NCI-H1930 (cell line): ENCODE measurements at regions not wholly inside any gene's neighbourhood (a gene's known extent, or its start where the extent isn't known, plus 50 kb on each side); places are given as distances from the start of the nearest gene placed in this dataset.
A peak's percentile ranks its signal among the peaks of the same experiment; 100 is the strongest.
"Not testable (repeated sequence)": the region's sequence is repeated elsewhere in the genome, so short reads cannot be mapped to it uniquely, and the experiment has no call there.

Source experiments
- DNase-seq, 2 experiments: peaks; one replicate each; lab custom pipeline; 2025; lab: John Stamatoyannopoulos, UW

DNA sequence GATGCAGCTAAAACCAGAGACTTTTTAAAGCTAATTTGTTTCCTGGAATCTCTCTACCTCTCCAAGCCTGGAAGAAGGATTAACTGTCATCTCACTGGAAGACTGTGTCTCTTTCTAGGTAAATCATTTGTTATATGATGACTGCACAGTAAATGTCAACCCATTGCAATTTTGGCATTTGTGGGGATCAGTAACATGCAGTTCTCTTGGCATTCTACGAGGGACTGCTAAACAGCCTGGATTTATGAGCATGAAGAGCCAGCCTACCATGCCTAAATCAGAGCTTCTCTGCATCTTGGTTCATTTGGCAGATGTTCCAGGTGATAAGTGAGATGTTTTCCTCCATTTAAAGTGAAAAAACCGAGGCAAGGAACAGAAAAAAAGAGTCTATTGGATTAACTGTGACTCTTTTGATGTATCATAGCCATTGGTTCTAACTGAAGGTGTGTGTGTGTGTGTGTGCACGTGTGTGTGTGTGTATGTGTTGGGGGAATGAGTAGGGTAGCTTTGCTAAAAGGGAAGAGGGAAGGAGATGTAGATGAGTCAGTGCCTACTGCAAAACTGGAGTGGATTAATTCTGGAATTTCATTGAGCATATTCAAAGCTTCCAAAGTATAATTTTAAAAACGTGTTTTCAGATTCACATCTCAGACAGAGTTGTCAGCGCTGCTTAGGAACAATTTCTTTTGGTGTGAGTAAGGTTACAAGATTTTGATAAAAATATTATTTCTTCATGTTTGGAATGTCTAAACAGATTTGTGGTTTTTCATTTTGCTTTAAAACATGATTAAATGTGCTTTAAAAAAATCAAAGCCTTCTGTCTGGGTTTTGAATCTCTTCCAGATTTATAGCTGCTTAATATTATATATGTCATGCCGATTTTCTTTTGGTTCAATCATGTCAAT lies 123.2 kb upstream of the LNX1 start:
- DNase-seq, result no peak

DNA sequence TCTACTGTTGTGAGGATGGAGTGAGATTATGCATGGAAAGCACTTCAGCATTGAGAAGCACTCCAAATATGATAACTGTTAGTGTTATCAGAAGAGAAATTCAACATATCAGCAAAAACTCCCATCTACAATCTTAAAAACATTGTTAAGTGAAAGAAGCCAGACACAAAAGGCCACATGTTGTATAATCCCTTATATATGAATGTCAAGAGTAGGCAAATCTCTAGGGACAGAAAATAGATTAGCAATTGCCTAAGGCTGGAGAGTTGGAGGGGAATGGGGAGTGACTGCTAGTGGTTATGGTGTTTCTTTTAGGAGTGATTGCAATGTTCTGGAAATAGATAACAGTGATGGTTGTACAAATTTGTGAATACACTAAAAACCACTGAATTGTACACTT lies 122.5 kb upstream of the LNX1 start:
- DNase-seq, result no peak

DNA sequence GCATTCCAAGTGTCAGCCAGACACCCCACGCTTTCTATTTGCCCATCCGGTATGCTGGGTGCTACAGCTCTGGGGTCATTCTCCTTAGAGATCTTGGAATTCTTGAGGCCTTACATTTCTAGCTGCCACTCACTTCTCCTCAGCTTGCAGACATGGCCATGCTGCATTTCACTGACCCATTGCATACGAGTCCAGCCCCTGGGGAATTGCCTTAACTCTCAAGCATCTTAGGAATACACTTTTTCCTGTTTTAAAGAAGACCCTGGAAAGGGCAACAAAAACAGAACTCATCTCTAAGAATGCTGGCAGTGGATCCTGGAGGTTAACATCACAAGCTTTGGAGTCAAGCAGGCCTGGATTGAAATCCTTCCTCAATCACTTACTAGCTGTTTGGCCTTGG lies 122.0 kb upstream of the LNX1 start:
- DNase-seq, result no peak

DNA sequence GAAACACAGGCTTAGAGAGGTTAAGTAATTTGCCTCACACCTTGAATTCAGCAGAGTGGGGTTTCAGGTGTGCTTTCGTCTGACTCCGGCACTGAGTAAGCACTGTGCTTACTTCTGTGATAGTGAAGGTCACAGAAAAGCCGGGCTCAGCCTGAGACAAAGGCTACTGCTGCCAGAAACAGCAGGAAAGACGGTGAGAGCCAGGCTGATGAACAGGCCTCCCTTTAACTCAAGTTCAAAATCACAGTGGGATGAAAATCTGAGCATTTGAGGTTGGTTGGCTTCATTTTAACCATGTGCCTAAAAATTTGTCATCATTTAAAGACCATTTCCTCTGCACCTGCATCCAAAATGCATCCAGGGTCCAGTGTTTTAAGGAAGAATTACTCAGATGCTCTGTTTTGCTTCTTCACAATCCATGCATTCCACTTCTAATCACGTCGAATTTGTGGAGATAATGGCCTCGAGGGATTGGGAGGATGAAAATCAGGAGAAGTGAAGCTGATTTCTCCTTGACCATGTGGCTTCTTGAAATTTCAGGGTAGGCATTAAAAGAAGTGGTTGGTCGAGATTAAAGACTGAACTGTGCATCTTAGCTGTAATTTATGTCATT lies 121.2 kb upstream of the LNX1 start:
- no peak for DNase-seq

DNA sequence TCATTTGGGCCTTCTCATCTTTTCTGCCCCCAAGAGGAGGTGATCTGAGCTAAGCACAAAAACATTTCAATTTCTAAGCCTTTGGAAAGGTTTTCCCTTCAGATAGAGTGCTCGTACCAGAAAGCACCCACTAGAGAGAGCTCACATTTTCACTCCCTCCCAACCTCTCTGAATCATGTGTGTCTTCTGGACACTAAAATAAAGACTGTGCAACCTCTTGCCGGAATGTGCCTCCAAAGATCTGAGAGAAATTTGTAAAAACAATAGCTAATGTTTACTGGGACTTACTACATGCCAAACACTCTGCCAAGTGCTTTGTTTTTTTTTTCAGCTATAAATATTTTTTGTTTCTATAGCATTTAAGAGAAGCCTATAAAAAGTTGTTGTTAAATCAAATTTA lies 120.6 kb upstream of the LNX1 start:
- DNase-seq, result no peak

DNA sequence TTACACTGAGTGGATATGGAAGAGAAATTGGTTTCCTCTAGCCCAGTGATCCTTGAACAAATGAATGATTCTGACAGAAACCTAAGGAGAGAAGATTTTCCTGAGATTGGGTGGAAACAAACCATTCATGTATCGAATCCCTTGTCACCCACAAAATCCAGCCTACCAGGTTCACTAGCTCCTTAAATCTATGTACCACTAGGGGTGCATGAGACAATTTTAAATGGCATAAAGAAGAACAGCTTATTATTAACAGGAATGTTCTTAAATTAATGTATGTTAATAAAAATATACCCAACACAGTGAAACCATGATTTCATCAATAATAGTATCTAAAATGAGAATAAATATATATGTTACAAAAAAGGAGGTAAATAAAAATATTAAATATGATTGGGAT lies 118.4 kb upstream of the LNX1 start:
- DNase-seq, result no peak

DNA sequence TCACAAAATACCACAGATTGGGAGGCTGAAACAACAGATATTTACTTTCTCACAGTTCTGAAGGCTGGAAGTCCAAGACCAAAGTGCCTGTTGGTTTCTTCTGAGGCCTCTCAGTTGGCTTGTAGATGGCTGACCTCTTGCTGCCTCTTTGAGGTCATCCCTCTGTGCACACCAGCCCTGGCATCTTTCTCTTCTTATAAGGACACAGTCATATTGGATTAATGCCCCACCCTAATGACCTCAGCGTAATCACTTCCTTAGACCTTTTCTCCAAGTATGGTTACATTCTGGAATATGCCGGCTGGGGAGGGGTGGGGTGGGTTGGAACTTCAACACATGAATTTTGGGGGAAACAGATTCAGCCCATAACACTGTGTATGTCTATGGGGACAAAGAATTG lies 116.2 kb upstream of the LNX1 start:
- DNase-seq, result no peak

DNA sequence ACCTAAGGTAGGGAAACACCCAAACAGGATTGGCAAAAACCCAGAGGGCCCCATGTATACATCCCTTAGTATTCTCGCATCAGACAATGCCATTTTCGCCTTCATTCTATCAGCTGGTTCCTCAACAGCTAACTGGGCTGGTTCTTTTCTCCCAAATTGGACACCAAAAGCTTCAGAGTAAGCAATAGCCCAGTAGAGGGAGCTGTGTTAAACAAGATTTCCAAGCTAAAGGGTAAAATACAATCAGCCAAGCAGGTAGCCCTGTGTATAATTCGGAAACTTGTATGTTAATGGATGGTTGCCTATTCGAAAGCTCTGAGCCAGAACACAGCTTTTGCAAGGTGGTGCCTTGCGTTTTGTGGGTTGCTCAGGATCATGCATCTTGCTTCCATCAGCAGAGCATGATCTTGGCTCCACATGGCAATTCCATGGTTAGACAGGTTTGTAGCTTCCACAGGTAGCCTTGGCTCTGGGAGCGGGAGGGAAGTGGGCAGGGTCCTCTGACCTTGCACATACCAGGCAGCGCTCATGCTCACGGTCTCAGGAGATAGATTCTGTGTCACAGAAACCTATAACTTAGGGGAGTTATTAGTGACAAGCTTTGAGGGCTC lies 115.2 kb upstream of the LNX1 start:
- DNase-seq, result peak; percentile 32 to 79

DNA sequence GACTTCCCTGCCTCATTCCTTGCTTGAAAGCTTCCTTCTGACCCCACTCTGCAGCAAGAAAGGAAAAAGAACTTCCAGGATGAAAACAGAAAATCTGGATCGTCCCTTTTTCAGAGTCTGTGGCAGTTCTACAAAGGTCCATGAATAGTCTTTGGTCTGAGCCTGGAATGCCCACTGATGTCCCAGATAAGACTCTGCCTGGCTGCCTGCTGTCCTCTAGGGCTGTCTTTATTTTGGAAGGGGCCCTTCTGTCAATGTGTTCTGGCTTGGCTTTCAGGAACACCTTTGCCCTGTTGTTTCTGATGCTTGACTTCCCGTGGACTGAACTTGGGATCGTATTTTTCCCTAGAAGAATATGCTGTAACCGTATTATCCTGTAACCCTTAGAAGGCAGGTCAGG lies 114.7 kb upstream of the LNX1 start:
- no peak for DNase-seq

DNA sequence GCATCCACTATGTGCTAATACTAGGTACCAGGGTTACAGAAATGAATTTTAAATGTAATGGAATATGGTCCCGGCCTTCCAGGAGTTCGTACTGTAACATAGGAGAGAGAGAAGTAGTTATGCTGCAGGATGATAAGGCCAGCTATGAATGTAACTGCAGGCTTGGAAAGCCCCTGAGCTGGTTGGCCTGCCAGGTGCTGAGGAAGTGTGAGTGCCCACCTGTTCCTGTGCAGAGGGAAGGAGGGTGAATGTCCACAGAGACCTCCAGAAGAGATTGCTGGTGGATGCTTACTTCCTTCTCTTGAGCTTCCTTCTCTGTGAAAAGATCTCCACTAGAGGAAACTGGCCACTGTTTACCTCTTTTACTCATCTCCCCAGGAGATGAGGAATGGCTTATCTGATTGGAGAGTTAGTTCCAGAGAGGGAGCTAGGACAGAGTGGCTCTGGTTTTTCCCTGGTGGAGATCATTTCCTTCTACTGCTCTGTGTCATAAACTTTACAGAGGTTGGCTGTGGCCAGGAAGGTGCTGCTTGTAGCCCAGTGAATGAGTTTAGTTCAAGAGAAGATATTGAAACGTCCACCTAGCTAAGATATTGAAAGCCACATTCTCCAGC lies 114.0 kb upstream of the LNX1 start:
- no peak for DNase-seq

DNA sequence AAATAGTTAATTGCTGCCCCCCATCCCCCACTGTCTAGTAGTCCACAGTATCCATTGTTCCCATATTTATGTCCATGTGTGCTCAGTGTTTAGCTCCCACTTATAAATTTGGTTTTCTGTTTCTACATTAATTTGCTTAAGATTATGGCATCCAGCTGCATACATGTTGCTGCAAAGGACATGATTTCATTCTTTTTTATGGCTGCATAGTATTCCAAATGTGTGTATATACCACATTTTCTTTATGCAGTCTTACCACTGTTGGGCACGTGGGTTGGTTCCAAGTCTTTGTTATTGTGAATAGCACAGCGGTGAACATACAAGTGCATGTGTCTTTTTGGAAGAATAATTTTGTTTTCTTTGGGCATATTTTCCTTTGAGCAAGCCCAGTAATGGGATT lies 113.0 kb upstream of the LNX1 start:
- DNase-seq, result no peak

DNA sequence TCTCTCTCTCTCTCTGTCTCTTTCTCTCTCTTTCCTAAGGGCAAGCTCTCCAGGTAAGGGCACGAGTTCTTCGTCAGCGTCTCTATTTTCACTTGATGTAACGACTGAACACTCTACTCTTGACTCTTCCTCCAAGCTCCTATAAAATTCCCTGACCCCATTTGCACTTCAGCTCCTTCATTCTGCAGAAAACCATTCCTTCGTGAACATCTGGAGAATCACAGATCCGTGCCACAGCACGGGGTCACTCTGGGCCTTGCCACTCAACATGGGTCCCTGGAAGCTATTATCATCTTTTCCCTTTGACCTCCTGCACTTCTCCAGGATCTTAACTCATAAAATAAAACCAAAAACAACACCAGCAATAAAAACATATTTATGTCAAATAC lies 112.0 kb upstream of the LNX1 start:
- no peak for DNase-seq

DNA sequence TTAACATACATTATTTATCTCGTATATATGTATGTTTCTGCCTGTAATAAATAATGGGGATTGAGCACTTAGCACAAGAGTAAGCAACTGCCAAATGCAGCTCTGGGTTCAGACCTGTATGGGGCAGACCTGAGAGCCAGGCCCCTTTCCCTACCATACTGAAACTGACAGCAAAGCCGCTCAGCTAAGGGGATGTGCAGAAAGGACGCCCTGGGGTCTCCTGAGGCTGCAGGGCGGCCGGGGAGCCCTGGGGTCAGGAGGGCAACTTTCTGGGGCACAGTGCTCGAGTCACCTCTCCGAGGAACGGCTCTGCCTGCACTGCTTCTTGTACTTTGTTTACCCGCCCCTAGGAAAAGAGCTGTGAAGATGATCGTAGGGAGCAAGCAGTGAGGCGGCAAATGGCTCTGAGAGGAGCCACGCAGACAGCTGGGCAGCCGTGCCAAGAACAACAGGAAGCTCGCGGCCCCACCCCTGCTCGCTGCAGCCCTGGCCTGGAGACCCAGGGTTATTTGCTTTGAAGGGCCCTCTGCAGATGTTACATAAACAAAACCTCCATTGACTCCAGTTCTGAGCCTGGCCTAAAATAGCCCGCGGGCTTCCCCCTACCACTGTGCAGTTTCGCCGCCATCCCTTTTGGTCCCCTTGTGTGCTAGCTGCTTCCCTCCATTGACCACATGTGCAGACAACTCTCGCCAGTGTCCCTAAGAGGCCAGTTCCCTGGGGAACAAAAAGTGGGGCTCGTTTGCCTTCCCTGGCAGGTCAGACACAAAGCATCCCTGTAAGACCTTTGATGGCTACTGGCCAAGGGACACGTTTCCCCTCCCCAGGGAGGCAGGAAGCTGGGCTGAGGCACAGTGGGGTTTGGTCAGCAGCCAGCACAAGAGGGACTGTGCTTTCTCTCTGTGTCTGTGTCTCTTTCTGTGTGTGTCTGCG lies 111.3 kb upstream of the LNX1 start:
- DNase-seq, result peak; percentile 57 to 79

DNA sequence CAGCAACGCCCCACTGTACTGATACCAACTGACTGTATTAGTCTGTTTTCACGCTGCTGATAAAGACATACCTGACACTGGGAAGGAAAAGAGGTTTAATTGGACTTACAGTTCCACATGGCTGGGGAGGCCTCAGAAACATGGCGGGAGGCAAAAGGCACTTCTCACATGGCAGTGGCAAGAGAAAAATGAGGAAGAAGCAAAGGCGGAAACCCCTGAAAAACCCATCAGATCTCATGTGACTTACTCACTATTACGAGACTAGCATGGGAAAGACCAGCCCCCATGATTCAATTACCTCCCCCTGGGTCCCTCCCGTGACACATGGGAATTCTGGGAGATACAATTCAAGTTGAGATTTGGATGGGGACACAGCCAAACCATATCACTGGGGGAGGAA lies 110.0 kb upstream of the LNX1 start:
- DNase-seq, result not testable (repeated sequence)

DNA sequence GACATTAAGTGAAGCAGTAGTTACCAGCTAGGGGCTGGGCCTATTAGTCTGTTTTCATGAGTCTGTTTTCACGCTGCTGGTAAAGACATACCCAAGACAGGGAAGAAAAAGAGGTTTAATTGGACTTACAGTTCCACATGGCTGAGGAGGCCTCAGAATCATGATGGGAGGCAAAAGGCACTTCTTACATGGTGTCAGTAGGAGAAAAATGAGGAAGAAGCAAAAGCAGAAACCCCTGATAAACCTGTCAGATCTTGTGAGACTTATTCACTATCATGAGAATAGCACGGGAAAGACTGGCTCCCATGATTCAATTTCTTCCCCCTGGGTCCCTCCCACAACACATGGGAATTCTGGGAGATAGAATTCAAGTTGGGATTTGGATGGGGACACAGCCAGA lies 108.0 kb upstream of the LNX1 start:
- DNase-seq, result not testable (repeated sequence)

DNA sequence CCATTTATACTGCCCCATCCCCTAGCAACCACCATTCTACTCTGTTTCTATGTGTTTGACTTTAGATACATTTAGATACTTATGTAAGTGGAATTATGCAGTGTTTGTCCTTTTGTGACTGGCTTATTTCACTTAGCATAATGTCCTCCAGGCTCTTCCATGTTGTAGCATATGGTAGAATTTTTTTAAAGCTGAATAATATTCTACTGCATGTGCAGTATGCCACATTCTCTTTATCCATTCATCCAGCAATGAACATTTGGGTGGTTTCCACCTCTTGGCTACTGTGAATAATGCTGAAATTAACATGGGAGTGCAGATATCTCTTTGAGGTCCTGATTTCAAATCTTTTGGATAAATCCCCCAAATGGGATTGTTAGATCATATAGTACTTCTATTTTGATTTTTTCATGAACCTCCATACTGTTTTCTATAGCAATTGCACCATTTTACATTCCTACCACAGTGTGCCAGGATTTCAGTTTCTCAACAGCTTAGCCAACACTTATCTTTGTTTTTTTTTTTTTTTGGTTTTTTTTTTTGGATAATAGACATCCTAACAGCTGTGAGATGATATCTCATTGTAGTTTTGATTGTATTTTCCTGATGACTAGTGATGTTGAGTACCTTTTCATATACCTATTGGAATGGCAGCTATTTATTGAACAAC lies 105.9 kb upstream of the LNX1 start:
- DNase-seq, result no peak

DNA sequence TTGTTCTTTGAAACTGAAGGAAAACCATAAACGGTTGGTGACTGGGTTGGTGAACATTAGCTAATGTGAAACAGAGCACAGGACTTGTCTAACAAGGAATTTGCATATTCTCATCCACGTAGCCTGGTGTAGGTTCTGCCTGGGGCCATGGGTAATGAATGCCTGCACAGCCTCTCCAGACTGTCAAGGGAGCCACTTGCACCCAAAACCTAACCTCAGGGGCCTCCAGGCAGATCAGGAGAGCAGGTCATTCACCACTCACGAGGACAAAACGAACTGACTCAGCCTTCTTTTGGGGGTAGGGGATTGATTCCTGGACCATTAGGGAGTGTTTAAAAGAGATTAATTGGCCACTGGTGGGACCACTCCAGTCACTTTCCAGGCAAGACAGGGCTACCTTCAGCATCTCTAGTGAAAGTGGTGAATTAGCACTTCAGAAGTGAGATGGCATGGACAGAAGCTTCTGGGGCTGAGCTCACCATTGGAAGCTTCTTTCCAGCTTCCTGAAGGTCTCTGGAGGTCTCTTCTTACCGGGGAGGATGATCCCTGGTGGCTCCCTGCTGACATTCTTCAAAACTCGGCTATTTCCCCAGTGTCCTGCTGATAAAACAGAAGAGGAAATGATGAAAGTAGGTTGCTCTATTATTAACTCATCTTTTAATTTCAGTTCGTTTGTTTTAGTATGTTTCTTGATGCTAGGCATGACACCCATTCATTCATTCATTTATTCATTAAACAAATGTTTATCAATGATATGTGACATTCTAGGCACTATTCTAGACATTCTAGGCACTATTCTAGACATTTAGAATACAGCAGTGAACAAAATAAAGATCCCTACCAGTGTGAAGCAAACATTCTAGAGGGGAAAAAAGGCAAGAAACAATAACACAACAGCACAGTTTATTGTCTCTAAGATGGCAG lies 104.5 kb upstream of the LNX1 start:
- no peak for DNase-seq

DNA sequence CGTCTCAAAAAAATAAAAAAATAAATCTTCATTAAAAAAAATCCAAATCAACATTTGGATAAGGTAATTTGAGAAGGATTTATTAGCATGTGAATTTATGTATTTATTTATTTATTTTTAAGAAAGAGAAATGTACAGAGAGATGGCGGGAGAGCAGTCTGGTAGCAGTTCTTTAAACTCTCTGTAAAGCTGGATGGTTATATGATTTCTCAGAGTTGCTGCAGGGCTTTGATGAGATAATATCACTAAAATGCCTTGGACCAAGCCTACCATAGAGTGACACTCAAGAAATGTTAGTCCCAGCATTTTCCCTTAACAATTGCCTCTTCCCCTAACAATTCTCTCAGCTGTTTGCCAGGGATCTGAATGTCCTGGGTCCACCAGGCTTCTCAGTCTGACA lies 103.4 kb upstream of the LNX1 start:
- no peak for DNase-seq

DNA sequence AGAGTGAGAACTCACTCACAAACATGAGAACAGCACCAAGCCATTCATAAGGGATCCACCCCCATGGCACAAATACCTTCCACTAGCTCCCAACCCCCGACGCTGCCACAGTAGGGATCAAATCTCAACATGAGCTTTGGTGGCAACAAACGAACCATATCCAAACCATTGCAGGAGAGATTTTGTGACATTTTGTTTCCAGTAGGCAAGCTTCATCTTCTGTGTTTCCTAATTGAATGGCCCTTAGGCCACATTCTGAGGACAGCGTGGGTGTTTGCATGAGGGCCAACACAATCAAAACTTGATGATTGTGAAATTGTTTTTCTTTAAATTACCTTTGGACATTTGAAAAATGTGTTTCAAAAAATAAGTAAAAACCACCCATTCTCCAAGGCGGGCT lies 102.6 kb upstream of the LNX1 start:
- DNase-seq, result no peak

DNA sequence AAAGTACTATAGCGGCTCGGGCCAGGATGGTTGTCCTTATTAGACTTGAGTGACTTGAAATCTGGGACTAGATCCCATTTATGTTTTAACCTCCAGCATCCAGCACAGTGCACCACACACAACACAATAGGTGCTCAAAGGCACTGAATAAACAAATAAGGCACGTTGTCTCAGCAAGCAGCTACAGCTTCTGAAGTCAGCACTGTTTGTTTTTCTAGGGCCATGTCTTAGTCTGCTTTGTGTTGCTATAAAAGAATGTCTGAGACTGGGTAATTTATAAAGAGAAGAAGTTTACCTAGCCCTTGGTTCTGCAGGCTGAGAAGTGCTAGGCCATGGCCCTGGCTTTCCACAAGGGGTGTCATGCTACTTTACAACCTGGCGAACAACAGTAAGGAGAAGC lies 102.1 kb upstream of the LNX1 start:
- no peak for DNase-seq
